A673 (cell line): ENCODE measurements at regions not wholly inside any gene's neighbourhood (a gene's known extent, or its start where the extent isn't known, plus 50 kb on each side); places are given as distances from the start of the nearest gene placed in this dataset.

Source experiments
- CTCF ChIP-seq: fragments of 300-800, 200-600 bp; sonication (generic); conservative IDR thresholded peaks from 2 replicates; pipeline ENCODE4 v1.5.1; 2017; ENCODE audit warnings: low read depth, mild to moderate bottlenecking, antibody characterized with exemption, low read length, moderate library complexity, mixed read lengths
- EZH2 ChIP-seq: fragments of 200-600 bp; sonication (generic); IDR thresholded peaks from 2 replicates; pipeline ENCODE4 v1.6.1; 2017; ENCODE audit warnings: borderline replicate concordance, low read depth, mild to moderate bottlenecking, mixed read lengths, antibody characterized with exemption, low read length; ENCODE audit not compliant: poor library complexity, severe bottlenecking

GRCh38 chr3:69690-70089 lies 126.9 kb upstream of the CHL1 start:
- no peak for TF ChIP-seq CTCF
- TF ChIP-seq EZH2 = no peak
